ENCODE measurements at regions not wholly inside any gene's neighbourhood (a gene's known extent, or its start where the extent isn't known, plus 50 kb on each side); places are given as distances from the start of the nearest gene placed in this dataset.

DNA sequence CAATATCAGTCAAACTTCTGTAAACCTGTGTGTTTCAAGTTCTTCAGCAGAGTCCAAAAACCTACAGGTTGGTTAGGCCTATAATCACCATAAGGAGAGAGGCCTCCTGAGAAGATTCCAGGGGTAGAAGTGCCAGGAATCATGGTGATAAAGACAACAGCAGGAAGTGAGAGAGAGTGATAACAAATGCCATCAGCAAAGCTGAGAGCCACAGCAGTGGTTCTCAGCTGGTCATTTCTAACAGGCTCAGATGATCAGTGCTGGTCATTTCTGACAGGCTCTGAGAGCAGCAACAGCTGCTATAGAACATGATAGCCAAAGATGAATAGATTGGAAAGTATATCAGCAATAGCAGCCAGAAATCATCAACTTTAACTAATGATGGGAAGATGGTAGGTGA is 101.3 kb downstream of the TYW3 start:
- no peaks in the 10 kb centered on the region for H3K9me3 ChIP-seq
- H3K36me3 ChIP-seq, result no peaks in the 10 kb centered on the region
- H3K4me3 ChIP-seq, result no peak overlapping the region
- H3K4me1 ChIP-seq, result no peaks in the 10 kb centered on the region
- TF ChIP-seq POLR2AphosphoS5 (IDR thresholded peaks at IDR 0.05; ENCODE audit: insufficient read depth in 1 of 2, low read depth in 1 of 2) (no peak), POLR2A (IDR thresholded peaks at IDR 0.05) (no peak)
- TF ChIP-seq, protein P1, sequence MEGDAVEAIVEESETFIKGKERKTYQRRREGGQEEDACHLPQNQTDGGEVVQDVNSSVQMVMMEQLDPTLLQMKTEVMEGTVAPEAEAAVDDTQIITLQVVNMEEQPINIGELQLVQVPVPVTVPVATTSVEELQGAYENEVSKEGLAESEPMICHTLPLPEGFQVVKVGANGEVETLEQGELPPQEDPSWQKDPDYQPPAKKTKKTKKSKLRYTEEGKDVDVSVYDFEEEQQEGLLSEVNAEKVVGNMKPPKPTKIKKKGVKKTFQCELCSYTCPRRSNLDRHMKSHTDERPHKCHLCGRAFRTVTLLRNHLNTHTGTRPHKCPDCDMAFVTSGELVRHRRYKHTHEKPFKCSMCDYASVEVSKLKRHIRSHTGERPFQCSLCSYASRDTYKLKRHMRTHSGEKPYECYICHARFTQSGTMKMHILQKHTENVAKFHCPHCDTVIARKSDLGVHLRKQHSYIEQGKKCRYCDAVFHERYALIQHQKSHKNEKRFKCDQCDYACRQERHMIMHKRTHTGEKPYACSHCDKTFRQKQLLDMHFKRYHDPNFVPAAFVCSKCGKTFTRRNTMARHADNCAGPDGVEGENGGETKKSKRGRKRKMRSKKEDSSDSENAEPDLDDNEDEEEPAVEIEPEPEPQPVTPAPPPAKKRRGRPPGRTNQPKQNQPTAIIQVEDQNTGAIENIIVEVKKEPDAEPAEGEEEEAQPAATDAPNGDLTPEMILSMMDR (IDR thresholded peaks at IDR 0.05), result no peak
- H3K27me3 ChIP-seq, result no peaks in the 10 kb centered on the region
- intact Hi-C loops (cut with DNase I), result no loop called here
- DNase-seq (ENCODE audit: extremely low spot score in 2 of 2), result no peak
- no peak overlapping the region for H3K27ac ChIP-seq

- Histone ChIP-seq H3K36me3 (no peaks in the 10 kb centered on the region), H3K4me1 (no peaks in the 10 kb centered on the region), H3K27me3 (no peaks in the 10 kb centered on the region), H3K4me3 (no peak overlapping the region), H3K27ac (no peak overlapping the region), H3K9me3 (no peaks in the 10 kb centered on the region)
- no peak for TF ChIP-seq POLR2A (IDR thresholded peaks at IDR 0.05)
- TF ChIP-seq, protein P1 (IDR thresholded peaks at IDR 0.05), result no peak
- no peak for TF ChIP-seq POLR2AphosphoS5 (IDR thresholded peaks at IDR 0.05; ENCODE audit: insufficient read depth in 1 of 2, low read depth in 1 of 2)
- intact Hi-C loops (cut with DNase I), result no loop called here
- DNase-seq (ENCODE audit: extremely low spot score in 2 of 2), result no peak
Measured at GRCh38 chr1:74835051-74835450, 102.1 kb downstream of the TYW3 start.

GRCh38 chr1:74842726-74843125 is 109.8 kb downstream of the TYW3 start:
- TF ChIP-seq POLR2AphosphoS5 (IDR thresholded peaks at IDR 0.05; ENCODE audit: insufficient read depth in 1 of 2, low read depth in 1 of 2) (no peak), POLR2A (IDR thresholded peaks at IDR 0.05) (no peak)
- TF ChIP-seq, protein P1 (IDR thresholded peaks at IDR 0.05), result no peak
- no peak overlapping the region for H3K4me3 ChIP-seq
- DNase-seq (ENCODE audit: extremely low spot score in 2 of 2), result no peak
- no peaks in the 10 kb centered on the region for H3K27me3 ChIP-seq
- no peak overlapping the region for H3K27ac ChIP-seq
- intact Hi-C loops (cut with DNase I), result no loop called here
- no peaks in the 10 kb centered on the region for H3K9me3 ChIP-seq
- H3K4me1 ChIP-seq, result no peaks in the 10 kb centered on the region
- H3K36me3 ChIP-seq, result no peaks in the 10 kb centered on the region

DNA sequence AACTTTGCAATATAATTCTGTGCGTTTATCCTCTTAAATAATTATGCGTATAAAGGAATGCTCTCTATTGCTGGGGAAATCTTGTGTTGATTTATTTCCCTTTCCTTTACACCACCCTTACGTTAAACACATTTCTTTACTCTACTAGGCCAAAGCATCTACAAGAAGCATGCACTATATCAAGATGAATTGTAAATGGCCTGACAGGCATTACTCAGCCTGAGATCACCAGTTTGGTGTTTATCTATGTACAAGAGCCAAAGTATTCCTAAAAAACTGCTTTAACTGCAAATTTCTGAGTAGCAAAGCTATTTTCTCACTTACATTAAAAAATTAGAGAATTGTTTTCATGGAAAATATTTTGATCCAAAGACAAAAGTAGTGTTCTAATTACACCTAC is 114.8 kb downstream of the TYW3 start:
- DNase-seq (ENCODE audit: extremely low spot score in 2 of 2), result no peak
- intact Hi-C loops (cut with DNase I), result no loop called here

GRCh38 chr1:74853756-74854155 is 120.8 kb downstream of the TYW3 start:
- H3K9me3 ChIP-seq, result no peaks in the 10 kb centered on the region
- TF ChIP-seq POLR2AphosphoS5 (IDR thresholded peaks at IDR 0.05; ENCODE audit: insufficient read depth in 1 of 2, low read depth in 1 of 2), result no peak
- TF ChIP-seq POLR2A (IDR thresholded peaks at IDR 0.05), result no peak
- TF ChIP-seq, protein P1 (IDR thresholded peaks at IDR 0.05), result no peak
- H3K4me1 ChIP-seq, result no peaks in the 10 kb centered on the region
- H3K4me3 ChIP-seq, result no peak overlapping the region
- DNase-seq (ENCODE audit: extremely low spot score in 2 of 2), result no peak
- H3K27me3 ChIP-seq, result no peaks in the 10 kb centered on the region
- intact Hi-C loops (cut with DNase I), result no loop called here
- no peaks in the 10 kb centered on the region for H3K36me3 ChIP-seq
- H3K27ac ChIP-seq, result no peak overlapping the region

More for the DNA sequence above, 114.8 kb downstream of the TYW3 start:
- Histone ChIP-seq H3K4me1 (no peaks in the 10 kb centered on the region), H3K4me3 (no peak overlapping the region), H3K36me3 (no peaks in the 10 kb centered on the region), H3K27ac (no peak overlapping the region), H3K9me3 (no peaks in the 10 kb centered on the region), H3K27me3 (no peaks in the 10 kb centered on the region)
- TF ChIP-seq POLR2AphosphoS5 (IDR thresholded peaks at IDR 0.05; ENCODE audit: insufficient read depth in 1 of 2, low read depth in 1 of 2) (no peak), POLR2A (IDR thresholded peaks at IDR 0.05) (no peak)
- TF ChIP-seq, protein P1 (IDR thresholded peaks at IDR 0.05), result no peak
